Activated CD8-positive, alpha-beta memory T cell treated with anti-CD3 and anti-CD28 coated beads, Interleukin-2, amount 50 U/mL, for 1 hour (primary cell): ENCODE measurements at regions not wholly inside any gene's neighbourhood (a gene's known extent, or its start where the extent isn't known, plus 50 kb on each side); places are given as distances from the start of the nearest gene placed in this dataset.

Experiments
- DNase-seq: peaks from one replicate; pipeline ENCODE4 v3.0.0-alpha.2; 2020; ENCODE audit errors: extremely low read depth

DNA sequence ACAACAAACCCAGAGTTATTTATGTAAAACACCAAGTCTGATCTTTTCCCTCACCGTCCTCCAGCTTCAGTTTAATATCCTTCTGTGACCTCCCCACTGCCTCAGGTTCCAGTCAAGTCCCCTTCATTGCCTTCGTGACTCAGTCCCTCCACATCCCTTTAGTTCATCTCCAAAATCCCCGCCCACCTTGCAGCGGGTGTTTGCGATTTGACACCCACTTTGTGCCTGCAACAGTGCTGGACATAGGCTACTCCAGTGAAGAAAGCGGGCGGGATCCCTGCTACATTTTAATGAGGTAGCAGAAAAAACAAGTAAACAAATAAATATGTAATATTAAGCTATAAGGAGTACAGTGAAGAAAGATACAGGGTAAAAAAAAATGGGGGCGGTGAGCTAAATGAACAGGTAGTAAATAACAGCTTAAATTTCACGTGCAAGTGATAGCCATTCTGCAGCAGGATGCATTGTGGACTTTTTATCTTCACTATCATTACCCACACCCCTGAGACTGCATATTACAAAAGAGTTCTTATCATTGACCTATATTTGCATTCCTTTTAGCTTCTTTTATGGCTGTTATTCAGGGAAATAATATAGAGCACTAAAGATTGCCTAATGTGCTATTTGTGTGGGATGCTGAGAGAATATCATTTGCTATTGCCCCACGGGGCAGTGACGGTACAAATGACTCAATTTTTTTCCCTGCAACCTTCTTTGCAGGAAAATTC, 222.8 kb upstream of the NUDT4 start:
- no peak for DNase-seq

- DNase-seq: no peak
These were observed 221.5 kb upstream of the NUDT4 start for GRCh38 chr12:93156086-93156716.

- no peak for DNase-seq
These were observed 220.4 kb upstream of the NUDT4 start for GRCh38 chr12:93157279-93157678.

- DNase-seq: no peak
These were observed 219.5 kb upstream of the NUDT4 start for GRCh38 chr12:93158065-93158843.

DNA sequence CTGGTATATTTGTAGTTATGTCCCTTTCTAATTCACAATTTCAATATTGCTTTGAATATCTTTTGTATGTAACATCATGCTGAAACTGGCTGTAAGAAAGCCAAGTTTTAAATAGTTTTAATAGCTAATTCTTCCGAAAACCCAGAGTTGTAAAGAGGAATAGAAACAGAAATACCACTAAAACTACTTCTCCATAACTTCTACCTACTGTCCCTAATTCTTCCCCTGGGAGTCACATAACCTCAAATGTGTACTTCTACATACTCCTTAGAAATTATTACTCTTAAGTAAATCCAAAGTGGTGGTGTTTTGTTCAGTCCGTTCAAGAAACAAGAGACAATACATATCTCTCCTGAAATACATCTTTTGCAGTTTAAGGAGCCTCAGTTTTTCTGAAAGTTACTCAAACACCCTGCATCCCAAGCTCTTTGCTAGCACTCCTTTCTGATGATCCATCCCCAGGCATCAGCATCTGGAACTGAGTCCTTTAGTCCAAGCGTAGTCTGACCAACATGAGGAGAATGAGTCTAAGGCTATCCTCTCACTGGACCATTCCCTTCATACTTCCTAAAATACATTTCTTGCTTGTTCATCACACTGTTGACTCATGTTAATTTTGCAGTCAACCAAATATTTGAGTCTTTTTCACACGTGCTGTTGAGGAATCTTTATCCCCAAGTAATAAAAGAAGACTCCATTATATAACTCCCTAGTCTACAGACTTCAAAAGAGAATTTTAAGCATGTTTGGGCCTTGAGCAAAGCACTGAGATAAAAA, 214.3 kb upstream of the NUDT4 start:
- DNase-seq: no peak

DNA sequence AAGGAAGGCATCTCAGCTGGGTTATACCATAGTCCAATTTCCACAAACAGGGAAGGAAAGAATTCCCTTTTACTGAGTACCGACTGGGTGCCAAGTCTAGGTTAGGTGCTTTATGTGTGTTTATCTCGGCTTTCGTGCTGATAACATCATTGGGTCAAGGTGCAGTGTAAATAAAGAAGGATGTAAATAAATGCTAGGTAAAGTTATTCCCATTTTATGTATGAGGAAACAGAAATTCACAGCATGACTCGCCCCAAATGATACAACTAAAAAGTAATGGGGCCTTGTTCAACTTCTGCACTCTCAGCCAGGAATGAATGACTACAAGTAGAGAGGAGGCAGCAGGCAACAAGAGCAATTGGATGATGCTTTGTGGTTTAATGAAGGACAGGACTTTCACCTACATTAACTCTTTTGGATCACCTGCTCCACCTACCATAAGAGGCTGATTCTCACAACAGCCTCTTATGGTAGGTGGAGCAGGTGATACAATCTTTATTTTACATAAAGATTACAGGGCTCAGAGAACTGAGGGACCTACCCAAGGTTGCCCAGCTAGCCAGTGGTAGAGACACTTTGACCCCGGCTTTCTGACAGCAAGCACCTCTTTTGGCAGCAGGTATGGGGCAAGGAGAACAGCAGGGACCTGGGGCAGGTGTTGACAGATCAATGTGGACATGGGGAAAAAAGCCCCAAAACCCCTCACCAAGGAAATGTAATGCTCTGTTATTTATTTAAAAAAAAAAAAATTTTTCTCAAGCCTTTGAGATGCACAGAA, 213.4 kb upstream of the NUDT4 start:
- no peak for DNase-seq

GRCh38 chr12:93165384-93165932, 212.3 kb upstream of the NUDT4 start:
- DNase-seq: no peak

DNA sequence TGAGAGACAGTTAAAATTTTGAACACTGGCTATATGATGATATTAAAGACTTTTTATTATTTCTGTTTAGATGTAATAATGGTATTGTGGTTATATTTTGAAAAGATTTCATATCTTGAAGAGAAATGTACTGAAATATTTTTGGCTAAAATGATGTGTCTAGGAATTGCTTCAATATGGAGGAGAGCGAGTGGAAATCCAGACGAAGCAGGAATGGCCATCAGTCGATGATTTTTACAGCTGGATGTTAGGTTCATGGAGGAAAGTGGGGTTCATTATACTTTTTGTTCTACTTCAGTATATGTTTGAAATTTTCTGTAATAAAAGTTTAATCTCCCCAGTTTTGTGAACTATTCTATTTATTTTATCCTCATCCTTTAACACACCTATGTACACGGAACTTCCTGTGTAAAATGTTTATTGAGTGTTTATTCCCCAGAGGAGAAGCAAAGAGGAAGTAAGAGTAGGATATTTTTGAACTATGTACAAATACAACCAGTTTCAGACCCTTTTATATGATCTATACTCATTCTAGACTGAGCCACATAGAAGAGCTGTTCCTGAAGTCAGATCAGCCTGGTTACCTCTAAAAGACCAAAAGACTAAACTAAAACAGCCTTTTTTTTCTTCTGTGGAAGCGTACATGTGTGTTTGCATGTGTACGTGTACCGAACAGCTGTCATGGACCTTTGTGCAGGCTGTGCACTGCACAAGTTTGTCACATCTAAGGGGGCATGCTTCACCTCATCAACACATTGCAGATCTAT, 211.0 kb upstream of the NUDT4 start:
- DNase-seq: no peak

GRCh38 chr12:93167331-93167730, 210.4 kb upstream of the NUDT4 start:
- DNase-seq: no peak

GRCh38 chr12:93167841-93168492, 209.8 kb upstream of the NUDT4 start:
- no peak for DNase-seq

- DNase-seq: no peak
These were observed 209.0 kb upstream of the NUDT4 start for GRCh38 chr12:93168751-93169150.

- no peak for DNase-seq
These were observed 208.2 kb upstream of the NUDT4 start for GRCh38 chr12:93169536-93169935.

DNA sequence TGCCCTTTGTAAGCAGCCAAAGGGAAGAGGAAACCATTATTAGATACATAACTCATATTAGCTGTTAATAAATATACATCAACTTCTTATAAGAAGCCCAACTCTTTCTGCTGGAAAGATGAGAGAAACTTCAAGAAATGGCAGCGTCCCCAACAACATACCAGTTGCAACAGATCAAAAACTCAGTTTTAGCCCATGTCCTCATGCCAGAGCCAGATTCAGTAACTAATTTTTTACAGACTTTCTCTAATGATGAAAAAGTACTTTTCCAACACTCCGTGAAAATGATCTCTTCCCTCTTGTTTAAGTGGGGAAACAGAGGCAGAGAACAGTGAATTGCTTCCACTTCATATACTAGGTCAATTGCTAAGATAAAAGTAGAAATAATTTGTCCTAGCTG, 206.8 kb upstream of the NUDT4 start:
- no peak for DNase-seq

DNA sequence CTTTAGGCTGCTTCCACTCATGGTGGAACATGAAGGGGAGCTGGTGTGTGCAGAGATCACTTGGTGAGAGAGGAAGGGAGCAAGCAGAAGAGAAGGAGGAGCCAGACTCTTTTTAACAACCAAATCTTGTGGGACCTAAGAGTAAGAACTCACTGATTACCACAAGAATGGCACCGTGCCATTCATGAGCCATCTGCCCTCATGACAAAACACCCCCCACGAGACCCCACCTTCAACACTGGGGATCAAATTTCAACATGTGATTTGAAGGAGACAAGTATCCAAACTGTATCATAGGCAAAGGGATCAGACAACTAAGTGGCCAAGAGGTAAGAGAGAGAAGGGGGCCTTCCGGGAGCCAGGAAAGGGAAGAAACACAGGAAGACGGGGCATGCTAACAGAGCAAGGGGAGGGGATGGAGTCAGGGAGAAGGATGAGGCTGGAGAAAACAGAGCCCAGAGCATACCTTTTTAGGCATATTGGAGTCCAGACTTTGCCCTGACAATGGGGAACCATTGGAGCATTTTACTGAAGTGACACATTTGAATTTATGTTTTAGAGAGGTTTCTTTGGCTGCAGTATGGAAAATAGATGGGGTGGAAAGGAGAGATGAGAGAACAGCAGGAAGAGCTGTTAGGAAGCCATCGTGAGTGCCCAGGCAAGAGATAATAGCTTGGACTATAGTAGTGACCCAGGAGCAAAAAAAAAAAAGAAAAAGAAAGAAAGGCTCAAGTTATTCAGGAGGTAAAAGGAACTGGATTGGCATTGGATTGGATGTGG, 204.4 kb upstream of the NUDT4 start:
- no peak for DNase-seq

DNA sequence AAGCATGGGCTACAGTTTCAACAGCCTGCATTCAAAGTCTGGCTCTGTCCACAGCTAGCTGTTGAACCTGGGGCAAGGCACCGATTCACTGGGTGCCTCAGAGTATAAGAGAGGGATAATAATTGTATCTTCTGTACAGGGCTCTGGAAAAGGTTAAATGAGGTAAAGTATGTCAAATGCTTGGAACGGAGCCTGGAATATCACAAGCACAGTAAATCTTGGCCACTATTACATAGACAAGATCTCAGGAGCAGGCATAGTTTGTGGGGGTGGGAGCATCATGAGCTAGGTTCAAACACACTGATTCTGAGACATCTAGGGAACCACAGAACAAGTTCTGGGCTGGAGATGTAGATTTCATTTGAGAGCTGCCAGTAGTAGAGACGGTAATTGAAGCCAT, 203.7 kb upstream of the NUDT4 start:
- no peak for DNase-seq

- no peak for DNase-seq
These were observed 203.3 kb upstream of the NUDT4 start for GRCh38 chr12:93174473-93174872.

DNA sequence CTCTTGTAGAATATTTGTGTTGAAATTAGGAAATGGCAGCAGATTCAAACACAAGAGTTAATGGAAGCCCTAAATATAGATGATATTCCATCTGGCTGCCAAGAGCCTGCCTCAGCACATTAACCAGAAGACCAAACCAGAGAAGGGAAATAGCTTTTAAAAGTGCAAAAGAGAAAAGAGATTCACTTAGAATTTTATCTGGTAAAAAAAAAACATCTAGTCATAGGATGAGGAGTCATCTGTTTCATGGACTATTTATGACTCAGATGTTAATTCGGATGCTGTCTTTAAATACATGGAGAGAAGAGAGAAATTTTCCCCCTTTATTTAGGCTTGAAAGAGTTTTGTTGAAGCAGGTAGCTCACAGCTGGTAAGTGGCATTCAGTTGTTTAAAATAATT, 201.6 kb upstream of the NUDT4 start:
- no peak for DNase-seq

DNA sequence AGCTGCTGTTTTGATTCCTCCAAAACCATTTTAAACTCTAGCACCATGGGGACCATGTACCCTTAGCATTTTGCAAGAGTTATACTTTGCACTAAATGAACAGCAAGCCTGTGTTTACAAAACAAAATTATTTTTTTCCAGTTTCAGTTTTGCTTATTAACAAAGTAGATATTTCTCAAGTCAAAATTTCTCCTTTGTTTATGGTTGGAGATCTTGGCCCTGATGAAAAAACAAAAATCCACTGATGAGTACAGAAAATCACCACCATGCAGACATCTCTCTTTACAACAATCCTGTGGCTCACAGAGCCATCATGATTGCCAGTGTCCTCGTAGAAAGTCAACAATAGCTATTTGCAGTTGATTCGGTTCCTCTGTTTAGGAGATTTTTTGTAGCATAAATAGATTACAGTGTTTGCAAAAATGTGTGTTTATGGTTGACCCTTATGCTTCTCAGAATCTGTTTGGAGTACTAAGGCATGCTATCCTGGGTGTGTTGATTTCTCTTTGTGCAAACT, 201.1 kb upstream of the NUDT4 start:
- no peak for DNase-seq
